ENCODE measurements at regions not wholly inside any gene's neighbourhood (a gene's known extent, or its start where the extent isn't known, plus 50 kb on each side); places are given as distances from the start of the nearest gene placed in this dataset.

DNA sequence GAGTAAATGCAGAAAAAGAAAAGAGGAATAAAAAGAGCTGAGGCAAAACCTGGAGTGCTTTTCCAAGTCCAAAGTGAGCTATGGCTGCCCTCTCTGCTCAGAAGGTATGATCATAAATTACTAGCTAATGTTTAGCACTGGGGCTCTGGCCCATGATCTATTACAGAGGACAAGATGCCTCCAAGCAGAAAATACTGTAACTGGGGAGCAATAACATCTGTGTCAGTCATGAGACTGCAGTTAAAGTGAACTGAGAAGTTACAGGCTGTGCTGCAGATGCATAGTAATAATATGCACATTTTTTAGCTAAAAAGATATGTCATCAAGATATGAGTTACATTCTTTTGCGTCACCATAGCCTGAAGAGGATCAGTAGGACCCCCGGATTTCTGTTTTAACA is 209.4 kb upstream of the RBBP8 start:
- TF ChIP-seq POLR2A (IDR thresholded peaks at IDR 0.05) = no peak
- TF ChIP-seq, protein P1, sequence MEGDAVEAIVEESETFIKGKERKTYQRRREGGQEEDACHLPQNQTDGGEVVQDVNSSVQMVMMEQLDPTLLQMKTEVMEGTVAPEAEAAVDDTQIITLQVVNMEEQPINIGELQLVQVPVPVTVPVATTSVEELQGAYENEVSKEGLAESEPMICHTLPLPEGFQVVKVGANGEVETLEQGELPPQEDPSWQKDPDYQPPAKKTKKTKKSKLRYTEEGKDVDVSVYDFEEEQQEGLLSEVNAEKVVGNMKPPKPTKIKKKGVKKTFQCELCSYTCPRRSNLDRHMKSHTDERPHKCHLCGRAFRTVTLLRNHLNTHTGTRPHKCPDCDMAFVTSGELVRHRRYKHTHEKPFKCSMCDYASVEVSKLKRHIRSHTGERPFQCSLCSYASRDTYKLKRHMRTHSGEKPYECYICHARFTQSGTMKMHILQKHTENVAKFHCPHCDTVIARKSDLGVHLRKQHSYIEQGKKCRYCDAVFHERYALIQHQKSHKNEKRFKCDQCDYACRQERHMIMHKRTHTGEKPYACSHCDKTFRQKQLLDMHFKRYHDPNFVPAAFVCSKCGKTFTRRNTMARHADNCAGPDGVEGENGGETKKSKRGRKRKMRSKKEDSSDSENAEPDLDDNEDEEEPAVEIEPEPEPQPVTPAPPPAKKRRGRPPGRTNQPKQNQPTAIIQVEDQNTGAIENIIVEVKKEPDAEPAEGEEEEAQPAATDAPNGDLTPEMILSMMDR (IDR thresholded peaks at IDR 0.05) = no peak

Data from esophagus squamous epithelium (tissue), 4 donors.